ENCODE measurements at regions not wholly inside any gene's neighbourhood (a gene's known extent, or its start where the extent isn't known, plus 50 kb on each side); places are given as distances from the start of the nearest gene placed in this dataset.

DNA sequence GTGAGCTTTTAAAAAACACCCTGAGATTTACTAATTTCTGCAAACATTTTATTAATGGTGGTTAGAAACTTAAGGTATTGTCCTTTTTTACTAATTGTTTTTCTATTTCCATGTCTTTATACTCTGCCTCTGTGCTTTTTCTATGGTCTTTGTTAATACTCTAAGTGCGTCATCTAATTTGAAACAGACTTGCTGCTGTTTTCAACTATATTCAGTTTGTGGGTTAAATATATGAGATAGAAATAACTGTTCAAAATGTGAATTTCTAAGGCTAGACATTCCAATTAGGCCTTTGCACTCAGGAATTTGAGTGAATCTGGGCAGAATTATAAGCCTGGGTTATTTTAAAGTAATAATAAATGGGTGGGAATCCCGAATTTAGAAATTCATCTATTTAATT is 82.4 kb upstream of the COL11A1 start:
- TF ChIP-seq, protein P1, sequence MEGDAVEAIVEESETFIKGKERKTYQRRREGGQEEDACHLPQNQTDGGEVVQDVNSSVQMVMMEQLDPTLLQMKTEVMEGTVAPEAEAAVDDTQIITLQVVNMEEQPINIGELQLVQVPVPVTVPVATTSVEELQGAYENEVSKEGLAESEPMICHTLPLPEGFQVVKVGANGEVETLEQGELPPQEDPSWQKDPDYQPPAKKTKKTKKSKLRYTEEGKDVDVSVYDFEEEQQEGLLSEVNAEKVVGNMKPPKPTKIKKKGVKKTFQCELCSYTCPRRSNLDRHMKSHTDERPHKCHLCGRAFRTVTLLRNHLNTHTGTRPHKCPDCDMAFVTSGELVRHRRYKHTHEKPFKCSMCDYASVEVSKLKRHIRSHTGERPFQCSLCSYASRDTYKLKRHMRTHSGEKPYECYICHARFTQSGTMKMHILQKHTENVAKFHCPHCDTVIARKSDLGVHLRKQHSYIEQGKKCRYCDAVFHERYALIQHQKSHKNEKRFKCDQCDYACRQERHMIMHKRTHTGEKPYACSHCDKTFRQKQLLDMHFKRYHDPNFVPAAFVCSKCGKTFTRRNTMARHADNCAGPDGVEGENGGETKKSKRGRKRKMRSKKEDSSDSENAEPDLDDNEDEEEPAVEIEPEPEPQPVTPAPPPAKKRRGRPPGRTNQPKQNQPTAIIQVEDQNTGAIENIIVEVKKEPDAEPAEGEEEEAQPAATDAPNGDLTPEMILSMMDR (IDR thresholded peaks at IDR 0.05) = no peak
- no peaks in the 10 kb centered on the region for H3K27me3 ChIP-seq (ENCODE audit: control insufficient read depth in 1 of 2, insufficient read depth in 2 of 2, low read length in 2 of 2)
- no peaks in the 10 kb centered on the region for H3K36me3 ChIP-seq (ENCODE audit: insufficient read depth, low read length)
- ATAC-seq (ENCODE audit: poor library complexity) (no peak), DNase-seq (no peak)
- Mint-ChIP-seq H3K4me1 (ENCODE audit: low read depth) (no peaks in the 10 kb centered on the region), H3K4me3 (no peak overlapping the region), H3K9me3 (peaks cover 4% of the 10 kb centered on the region), H3K36me3 (ENCODE audit: low read depth) (no peaks in the 10 kb centered on the region), H3K27me3 (no peaks in the 10 kb centered on the region), H3K27ac (no peak overlapping the region)
- no peaks in the 10 kb centered on the region for H3K4me1 ChIP-seq (ENCODE audit: insufficient read depth, low read length)
- no peak overlapping the region for H3K4me3 ChIP-seq (ENCODE audit: low read length)
- ChIA-PET POLR2A (no interaction called here), CTCF (no interaction called here)
- H3K27ac ChIP-seq (ENCODE audit: low read depth in 1 of 2, low read length in 2 of 2) = no peak overlapping the region
- H3K9me3 ChIP-seq (ENCODE audit: control insufficient read depth in 1 of 2, insufficient read depth in 1 of 2, low read length in 2 of 2) = no peaks in the 10 kb centered on the region
- intact Hi-C loops (cut with DNase I, micrococcal nuclease) = no loop called here

GRCh38 chr1:103187673-103188072 is 79.4 kb upstream of the COL11A1 start:
- H3K4me1 ChIP-seq (ENCODE audit: insufficient read depth, low read length) = no peaks in the 10 kb centered on the region

GRCh38 chr1:103180660-103181059 is 72.3 kb upstream of the COL11A1 start:
- ChIA-PET CTCF (no interaction called here), POLR2A (no interaction called here)
- Mint-ChIP-seq H3K27ac (no peak overlapping the region), H3K36me3 (ENCODE audit: low read depth) (no peaks in the 10 kb centered on the region), H3K4me1 (ENCODE audit: low read depth) (no peaks in the 10 kb centered on the region), H3K9me3 (peaks cover 8% of the 10 kb centered on the region), H3K27me3 (no peaks in the 10 kb centered on the region), H3K4me3 (no peak overlapping the region)
- TF ChIP-seq, protein P1 (IDR thresholded peaks at IDR 0.05) = no peak
- ATAC-seq (ENCODE audit: poor library complexity) (no peak), DNase-seq (no peak)
- no peak overlapping the region for H3K27ac ChIP-seq (ENCODE audit: low read depth in 1 of 2, low read length in 2 of 2)
- H3K4me1 ChIP-seq (ENCODE audit: insufficient read depth, low read length) = no peaks in the 10 kb centered on the region
- intact Hi-C loops (cut with DNase I, micrococcal nuclease) = no loop called here
- H3K9me3 ChIP-seq (ENCODE audit: control insufficient read depth in 1 of 2, insufficient read depth in 1 of 2, low read length in 2 of 2) = no peaks in the 10 kb centered on the region
- H3K4me3 ChIP-seq (ENCODE audit: low read length) = no peak overlapping the region
- H3K36me3 ChIP-seq (ENCODE audit: insufficient read depth, low read length) = no peaks in the 10 kb centered on the region
- no peaks in the 10 kb centered on the region for H3K27me3 ChIP-seq (ENCODE audit: control insufficient read depth in 1 of 2, insufficient read depth in 2 of 2, low read length in 2 of 2)

More at GRCh38 chr1:103187673-103188072, 79.4 kb upstream of the COL11A1 start:
- H3K4me1 Mint-ChIP-seq (ENCODE audit: low read depth) = no peaks in the 10 kb centered on the region
- H3K36me3 ChIP-seq (ENCODE audit: insufficient read depth, low read length) = no peaks in the 10 kb centered on the region
- H3K27me3 ChIP-seq (ENCODE audit: control insufficient read depth in 1 of 2, insufficient read depth in 2 of 2, low read length in 2 of 2) = no peaks in the 10 kb centered on the region
- no peak overlapping the region for H3K4me3 ChIP-seq (ENCODE audit: low read length)
- intact Hi-C loops (cut with DNase I, micrococcal nuclease) = no loop called here
- CTCF ChIA-PET = no interaction called here
- no peak overlapping the region for H3K27ac ChIP-seq (ENCODE audit: low read depth in 1 of 2, low read length in 2 of 2)
- DNase-seq (no peak), ATAC-seq (ENCODE audit: poor library complexity) (no peak)
- no peaks in the 10 kb centered on the region for H3K36me3 Mint-ChIP-seq (ENCODE audit: low read depth)
- TF ChIP-seq, protein P1 (IDR thresholded peaks at IDR 0.05) = no peak
- no peak overlapping the region for H3K4me3 Mint-ChIP-seq
- POLR2A ChIA-PET = no interaction called here
- no peaks in the 10 kb centered on the region for H3K27me3 Mint-ChIP-seq
- H3K9me3 ChIP-seq (ENCODE audit: control insufficient read depth in 1 of 2, insufficient read depth in 1 of 2, low read length in 2 of 2) = no peaks in the 10 kb centered on the region
- no peak overlapping the region for H3K27ac Mint-ChIP-seq
- peaks cover 13% of the 10 kb centered on the region for H3K9me3 Mint-ChIP-seq
